H1 (cell line): ENCODE measurements at regions not wholly inside any gene's neighbourhood (a gene's known extent, or its start where the extent isn't known, plus 50 kb on each side); places are given as distances from the start of the nearest gene placed in this dataset.

Source experiments
- CTCF ChIA-PET: fragments of 300-600 bp; sonication (Branson Sonifier 250); formaldehyde crosslinking; loops from one replicate; lab custom pipeline; 2021; ENCODE audit not compliant: partially characterized antibody; lab: Charles Lee
- POLR2A ChIA-PET: fragments of 300-600 bp; sonication (Branson Sonifier 250); formaldehyde crosslinking; loops from one replicate; lab custom pipeline; 2021; ENCODE audit warnings: inconsistent platforms; ENCODE audit not compliant: partially characterized antibody; lab: Charles Lee
- DNase-seq, 2 experiments: peaks; one replicate each; pipeline versions ENCODE4 v3.0.0 to v3.0.0-alpha.2; 2010 to 2022; ENCODE audit warnings: low spot score in 2 of 2, low read depth in 1 of 2, mixed read lengths in 1 of 2
- FAIRE-seq: peaks from 2 replicates; lab custom pipeline; 2011; peaks lifted over from hg19 to GRCh38; lab: Jason Lieb, UNC
- H2AFZ ChIP-seq: 2 replicates; pipeline ENCODE4 v1.8.1; 2012; ENCODE audit warnings: low read length, inconsistent platforms
- H2AK5ac ChIP-seq: 2 replicates; pipeline ENCODE4 v1.6.1; 2013; ENCODE audit warnings: low read depth, low read length
- H2BK120ac ChIP-seq: replicated peaks from 2 replicates; pipeline ENCODE3; 2013; ENCODE audit warnings: low read depth, low read length, inconsistent platforms
- H2BK12ac ChIP-seq: 2 replicates; pipeline ENCODE4 v1.6.1; 2013; ENCODE audit warnings: low read depth, low read length
- H2BK15ac ChIP-seq: 2 replicates; pipeline ENCODE4 v1.6.1; 2013; ENCODE audit warnings: low read length
- H2BK20ac ChIP-seq: 2 replicates; pipeline ENCODE4 v1.6.1; 2013; ENCODE audit warnings: low read length
- H2BK5ac ChIP-seq: 2 replicates; pipeline ENCODE4 v1.6.1; 2013; ENCODE audit warnings: low read depth, low read length
- H3K14ac ChIP-seq: 2 replicates; pipeline ENCODE4 v1.6.1; 2013; ENCODE audit warnings: inconsistent platforms; ENCODE audit not compliant: insufficient read length
- H3K18ac ChIP-seq: 2 replicates; pipeline ENCODE4 v1.6.1; 2013; ENCODE audit warnings: low read length; ENCODE audit errors: extremely low read depth
- H3K23ac ChIP-seq: 2 replicates; pipeline ENCODE4 v1.6.1; 2013; ENCODE audit warnings: inconsistent platforms; ENCODE audit not compliant: insufficient read length
- H3K23me2 ChIP-seq: 2 replicates; pipeline ENCODE4 v1.6.1; 2013; ENCODE audit warnings: low read depth, low read length
- H3K27ac ChIP-seq: 2 replicates; pipeline ENCODE4 v1.6.1; 2011; ENCODE audit warnings: low read depth, low read length, inconsistent platforms
- H3K27me3 ChIP-seq, 4 experiments: replicated peaks in 1 of 4; 1 replicate in 1 of 4; 2 replicates in 3 of 4; pipeline versions ENCODE4 v1.6.1 to v1.8.1; 2011 to 2013; ENCODE audit warnings: low read length in 3 of 4, mild to moderate bottlenecking in 3 of 4, inconsistent platforms in 2 of 4, mixed read lengths in 2 of 4, moderate library complexity in 1 of 4; ENCODE audit not compliant: control insufficient read depth in 3 of 4, insufficient read depth in 3 of 4; ENCODE audit errors: extremely low read depth in 1 of 4
- H3K36me3 ChIP-seq, 4 experiments: 2 replicates each; pipeline versions ENCODE4 v1.6.1 to v1.8.1; 2011 to 2013; ENCODE audit warnings: mild to moderate bottlenecking in 4 of 4, low read length in 3 of 4, moderate library complexity in 2 of 4, control low read depth in 1 of 4, inconsistent platforms in 1 of 4; ENCODE audit not compliant: insufficient read depth in 4 of 4, control insufficient read depth in 2 of 4
- H3K4ac ChIP-seq: replicated peaks from 2 replicates; pipeline ENCODE3; 2013; ENCODE audit warnings: low read length, low read depth, mixed read lengths, inconsistent platforms; ENCODE audit not compliant: insufficient read length
- H3K4me1 ChIP-seq, 4 experiments: replicated peaks in 1 of 4; 1 replicate in 1 of 4; 2 replicates in 3 of 4; pipeline versions ENCODE4 v1.6.1 to v1.8.1; 2011 to 2013; ENCODE audit warnings: low read length in 3 of 4, inconsistent platforms in 2 of 4, mixed read lengths in 1 of 4; ENCODE audit not compliant: insufficient read depth in 4 of 4, control insufficient read depth in 3 of 4
- H3K4me2 ChIP-seq, 2 experiments: 2 replicates each; pipeline versions ENCODE4 v1.6.1 to v1.8.1; 2011 to 2013; ENCODE audit warnings: low read depth in 2 of 2, low read length in 2 of 2, control low read depth in 1 of 2, inconsistent platforms in 1 of 2, mild to moderate bottlenecking in 1 of 2; ENCODE audit not compliant: insufficient read depth in 1 of 2
- H3K4me3 ChIP-seq, 4 experiments: fragments of 200-600, 300-600 bp in 1 of 4; sonication (generic), shearing (Covaris generic), sonication (Bioruptor Twin) in 1 of 4; 2 replicates each; pipeline versions ENCODE4 v1.5.1 to v1.8.1; 2011 to 2016; ENCODE audit warnings: low read length in 4 of 4, low read depth in 3 of 4, control low read depth in 2 of 4, inconsistent platforms in 2 of 4, mild to moderate bottlenecking in 2 of 4, mixed read lengths in 1 of 4, moderate library complexity in 1 of 4; ENCODE audit not compliant: insufficient read depth in 2 of 4; ENCODE audit errors: extremely low read depth in 1 of 4
- H3K56ac ChIP-seq: replicated peaks from 2 replicates; pipeline ENCODE3; 2013; ENCODE audit warnings: low read depth, mild to moderate bottlenecking, mixed read lengths, low read length, inconsistent platforms; ENCODE audit not compliant: insufficient read length
- H3K79me1 ChIP-seq: 2 replicates; pipeline ENCODE4 v1.6.1; 2013; ENCODE audit warnings: low read depth, low read length, control low read depth
- H3K79me2 ChIP-seq, 2 experiments: 2 replicates each; pipeline versions ENCODE4 v1.6.1 to v1.8.1; 2012 to 2013; ENCODE audit warnings: low read length in 2 of 2, mild to moderate bottlenecking in 2 of 2, inconsistent platforms in 1 of 2; ENCODE audit not compliant: insufficient read depth in 2 of 2, control insufficient read depth in 1 of 2
- H3K9ac ChIP-seq, 4 experiments: replicated peaks in 1 of 4; 1 replicate in 1 of 4; 2 replicates in 3 of 4; pipeline versions ENCODE4 v1.6.1 to v1.8.1; 2011 to 2013; ENCODE audit warnings: low read depth in 3 of 4, low read length in 3 of 4, control low read depth in 2 of 4, mild to moderate bottlenecking in 2 of 4, moderate library complexity in 2 of 4, inconsistent platforms in 1 of 4; ENCODE audit errors: extremely low read depth in 1 of 4
- H3K9me3 ChIP-seq, 2 experiments: 2 replicates each; pipeline versions ENCODE4 v1.6.1 to v1.8.1; 2012 to 2013; ENCODE audit warnings: mild to moderate bottlenecking in 2 of 2, moderate library complexity in 2 of 2, control low read depth in 1 of 2, inconsistent platforms in 1 of 2, low read depth in 1 of 2, low read length in 1 of 2, mixed read lengths in 1 of 2; ENCODE audit not compliant: insufficient read depth in 2 of 2
- H4K20me1 ChIP-seq, 2 experiments: replicated peaks in 1 of 2; 2 replicates each; pipeline versions ENCODE3 to v1.8.1; 2011 to 2013; ENCODE audit warnings: inconsistent platforms in 2 of 2, low read length in 2 of 2, mild to moderate bottlenecking in 1 of 2; ENCODE audit not compliant: insufficient read depth in 2 of 2, control insufficient read depth in 1 of 2
- H4K5ac ChIP-seq: 2 replicates; pipeline ENCODE4 v1.6.1; 2013; ENCODE audit warnings: low read length, low read depth, mixed read lengths, inconsistent platforms; ENCODE audit not compliant: insufficient read length
- H4K8ac ChIP-seq: 2 replicates; pipeline ENCODE4 v1.8.0; 2013; ENCODE audit warnings: mild to moderate bottlenecking, moderate library complexity, low read length, inconsistent platforms; ENCODE audit not compliant: insufficient read depth; ENCODE audit errors: extremely low read depth
- H4K91ac ChIP-seq: replicated peaks from 2 replicates; pipeline ENCODE3; 2013; ENCODE audit warnings: low read length, mixed read lengths, inconsistent platforms; ENCODE audit not compliant: insufficient read length
- CBX8 ChIP-seq: fragments of 300-800, 300-1000 bp; sonication (generic); IDR thresholded peaks from 2 replicates; pipeline ENCODE4 v1.7.1; 2016; ENCODE audit warnings: low read depth, low read length, borderline replicate concordance
- CREB1 ChIP-seq: IDR thresholded peaks from 2 replicates; pipeline ENCODE4 v1.6.1; 2012; ENCODE audit warnings: inconsistent platforms
- CTBP2 ChIP-seq: IDR thresholded peaks from 2 replicates; pipeline ENCODE4 v1.7.0; 2011; ENCODE audit warnings: borderline replicate concordance, mild to moderate bottlenecking, moderate library complexity, mixed read lengths, low read length; ENCODE audit not compliant: insufficient read depth, insufficient read length
- RFX5 ChIP-seq: IDR thresholded peaks from 2 replicates; pipeline ENCODE4 v1.6.1; 2011; ENCODE audit warnings: low read depth, low read length, improper control_type of control experiment, borderline replicate concordance
- SAP30 ChIP-seq: fragments of 300-600 bp; sonication (generic); IDR thresholded peaks from 2 replicates; pipeline ENCODE4 v1.7.1; 2012; ENCODE audit warnings: low read length, moderate library complexity, mild to moderate bottlenecking, inconsistent platforms; ENCODE audit not compliant: insufficient read depth, insufficient replicate concordance
- SP1 ChIP-seq: IDR thresholded peaks from 2 replicates; pipeline ENCODE4 v1.6.1; 2011; ENCODE audit warnings: low read depth, low read length
- SRF ChIP-seq: IDR thresholded peaks from 2 replicates; pipeline ENCODE4 v1.6.1; 2011; ENCODE audit warnings: mild to moderate bottlenecking, low read depth, low read length, moderate library complexity
- TAF1 ChIP-seq: IDR thresholded peaks from 2 replicates; pipeline ENCODE4 v1.6.1; 2011; ENCODE audit warnings: mild to moderate bottlenecking, low read depth, low read length
- TAF7 ChIP-seq: optimal IDR thresholded peaks from 2 replicates; pipeline ENCODE3; 2011; ENCODE audit warnings: low read depth, mild to moderate bottlenecking, inconsistent platforms, low read length, moderate library complexity, borderline replicate concordance
- WGBS, 2 experiments: shearing (Covaris generic) in 1 of 2; methylation state at CpG; one replicate each; pipeline versions ENCODE4 v1.1.6 to v1.1.7; 2013 to 2015; ENCODE audit warnings: low lambda C conversion rate in 2 of 2, mixed read lengths in 2 of 2, inconsistent platforms in 1 of 2, low coverage in 1 of 2, missing lambda C conversion rate in 1 of 2; ENCODE audit not compliant: insufficient replicate concordance in 2 of 2, insufficient coverage in 1 of 2, insufficient read length in 1 of 2; ENCODE audit errors: extremely low coverage in 1 of 2, missing lambda C conversion rate in 1 of 2; 5-methylcytosine and 5-hydroxymethylcytosine counted together

GRCh38 chr12:98401427-98401826 lies 114.0 kb upstream of the TMPO start:
- Histone ChIP-seq H3K79me1 (no peaks in the 10 kb centered on the region), H2BK12ac (no peak overlapping the region), H3K36me3 (no peaks in the 10 kb centered on the region), H3K9ac (no peak overlapping the region), H3K27ac (no peak overlapping the region), H2BK5ac (no peak overlapping the region), H2BK20ac (peak overlapping the region; percentile 53; the same call in 1 of the 2 replicates), H3K23ac (no peak overlapping the region), H3K4me3 (no peak overlapping the region), H3K18ac (peak overlapping the region; percentile 33; the same call in 1 of the 2 replicates), H3K56ac (no peak overlapping the region), H3K14ac (no peak overlapping the region), H4K5ac (no peak overlapping the region), H4K91ac (peak overlapping the region; percentile 3), H3K4me1 (peaks cover 0 to 16% (median 10%) of the 10 kb centered on the region in 4 experiments; a peak in 6 of 7 replicates), H2AK5ac (no peak overlapping the region), H3K4ac (no peak overlapping the region), H3K9me3 (no peaks in the 10 kb centered on the region), H3K23me2 (no peaks in the 10 kb centered on the region), H2BK15ac (no peak overlapping the region), H2AFZ (no peak overlapping the region), H2BK120ac (no peak overlapping the region), H3K27me3 (no peaks in the 10 kb centered on the region), H3K79me2 (no peaks in the 10 kb centered on the region), H3K4me2 (no peak overlapping the region), H4K20me1 (no peaks in the 10 kb centered on the region), H4K8ac (no peak overlapping the region)
- ChIA-PET CTCF (interaction anchor here (0.5 to 1.4 kb wide), 4 partner anchors 12 to 789 kb away, joined by 3 to 4 read pairs (median 4); no protein-coding TSS in a partner anchor), POLR2A (no interaction called here)
- 90% methylated on average over 4 of the region's 4 CpGs; no CpG with 5 or more reads in 1 of the 2 experiments for WGBS, 2 experiments
- FAIRE-seq: no peak
- DNase-seq: no peak
- no peak for TF ChIP-seq SAP30
- TF ChIP-seq CBX8: no peak
- TF ChIP-seq TAF7: no peak
- no peak for TF ChIP-seq SRF
- no peak for TF ChIP-seq RFX5
- no peak for TF ChIP-seq CREB1
- no peak for TF ChIP-seq TAF1
- no peak for TF ChIP-seq CTBP2
- TF ChIP-seq SP1: no peak
